GM21723 (cell line): ENCODE measurements at regions not wholly inside any gene's neighbourhood (a gene's known extent, or its start where the extent isn't known, plus 50 kb on each side); places are given as distances from the start of the nearest gene placed in this dataset.
"Not testable (repeated sequence)": the region's sequence is repeated elsewhere in the genome, so short reads cannot be mapped to it uniquely, and the experiment has no call there.

ENCODE experiments used
- ATAC-seq: cut with Tn5 transposase; IDR thresholded peaks from one replicate; pipeline ENCODE4 v1.9.1; 2021; ENCODE audit warnings: mild to moderate bottlenecking, moderate library complexity; ENCODE audit not compliant: unreplicated experiment

GRCh38 chr10:61279400-61279799 is 173.8 kb downstream of the TMEM26 start:
- no peak for ATAC-seq

GRCh38 chr10:61278556-61278955 is 174.6 kb downstream of the TMEM26 start:
- no peak for ATAC-seq

GRCh38 chr10:61272781-61273180 is 180.4 kb downstream of the TMEM26 start:
- ATAC-seq: no peak

GRCh38 chr10:61271127-61271780 is 181.9 kb downstream of the TMEM26 start:
- no peak for ATAC-seq

GRCh38 chr10:61263518-61263917 is 189.7 kb downstream of the TMEM26 start:
- ATAC-seq: no peak

GRCh38 chr10:61262486-61263261 is 190.5 kb downstream of the TMEM26 start:
- no peak for ATAC-seq

GRCh38 chr10:61257956-61258496 is 195.2 kb downstream of the TMEM26 start:
- ATAC-seq: no peak

GRCh38 chr10:61257136-61257535 is 196.0 kb downstream of the TMEM26 start:
- ATAC-seq: no peak

GRCh38 chr10:61252326-61252725 is 200.9 kb downstream of the TMEM26 start:
- not testable (repeated sequence) for ATAC-seq

GRCh38 chr10:61251089-61251488 is 202.1 kb downstream of the TMEM26 start:
- ATAC-seq: no peak

GRCh38 chr10:61250131-61250530 is 203.1 kb downstream of the TMEM26 start:
- ATAC-seq: no peak

- ATAC-seq: no peak
These were observed 205.2 kb downstream of the TMEM26 start for GRCh38 chr10:61248013-61248412.

GRCh38 chr10:61244261-61244775 is 208.9 kb downstream of the TMEM26 start:
- no peak for ATAC-seq

GRCh38 chr10:61232780-61233179 is 220.4 kb downstream of the TMEM26 start:
- ATAC-seq: no peak

- no peak for ATAC-seq
These were observed 227.2 kb downstream of the TMEM26 start for GRCh38 chr10:61225939-61226338.

GRCh38 chr10:61223576-61223975 is 229.6 kb downstream of the TMEM26 start:
- ATAC-seq: no peak

GRCh38 chr10:61219696-61220095 is 233.5 kb downstream of the TMEM26 start:
- no peak for ATAC-seq

- ATAC-seq: no peak
These were observed 235.2 kb downstream of the TMEM26 start for GRCh38 chr10:61217851-61218565.

- ATAC-seq: no peak
These were observed 237.9 kb downstream of the TMEM26 start for GRCh38 chr10:61215246-61215645.

GRCh38 chr10:61211468-61211867 is 241.7 kb downstream of the TMEM26 start:
- ATAC-seq: no peak

GRCh38 chr10:61197057-61197456 is 253.1 kb upstream of the RHOBTB1 start:
- ATAC-seq: no peak
